C4-2B (cell line): ENCODE measurements at regions not wholly inside any gene's neighbourhood (a gene's known extent, or its start where the extent isn't known, plus 50 kb on each side); places are given as distances from the start of the nearest gene placed in this dataset.

Experiments used
- ZFX ChIP-seq: fragments of 450-650 bp; IDR thresholded peaks from 2 replicates; pipeline ENCODE4 v1.6.1; 2017
- TF ChIP-seq, protein P1 (sequence below): fragments of 450-650 bp; conservative IDR thresholded peaks from 2 replicates; pipeline ENCODE4 v1.5.1; 2017; ENCODE audit warnings: mild to moderate bottlenecking

DNA sequence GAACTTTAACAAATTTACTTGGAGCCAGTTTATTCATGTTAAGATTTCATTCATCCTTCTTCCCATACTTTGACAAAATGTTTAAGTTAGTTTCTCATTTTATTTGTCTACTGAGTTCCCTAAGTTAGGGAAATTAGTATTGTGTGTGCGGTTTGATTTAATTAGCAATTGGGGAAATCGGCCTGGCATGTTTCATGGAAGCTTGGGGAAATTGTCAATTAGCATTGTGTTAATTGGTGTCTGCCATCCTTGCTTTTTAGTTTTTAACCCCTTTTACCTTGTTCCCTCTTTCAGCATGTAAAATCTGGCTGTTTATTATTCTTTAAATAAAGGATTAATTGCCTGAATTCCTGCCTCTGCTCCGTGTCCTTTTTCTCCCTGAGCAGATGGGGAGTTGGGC, 279.6 kb downstream of the BCL11A start:
- TF ChIP-seq, protein P1, sequence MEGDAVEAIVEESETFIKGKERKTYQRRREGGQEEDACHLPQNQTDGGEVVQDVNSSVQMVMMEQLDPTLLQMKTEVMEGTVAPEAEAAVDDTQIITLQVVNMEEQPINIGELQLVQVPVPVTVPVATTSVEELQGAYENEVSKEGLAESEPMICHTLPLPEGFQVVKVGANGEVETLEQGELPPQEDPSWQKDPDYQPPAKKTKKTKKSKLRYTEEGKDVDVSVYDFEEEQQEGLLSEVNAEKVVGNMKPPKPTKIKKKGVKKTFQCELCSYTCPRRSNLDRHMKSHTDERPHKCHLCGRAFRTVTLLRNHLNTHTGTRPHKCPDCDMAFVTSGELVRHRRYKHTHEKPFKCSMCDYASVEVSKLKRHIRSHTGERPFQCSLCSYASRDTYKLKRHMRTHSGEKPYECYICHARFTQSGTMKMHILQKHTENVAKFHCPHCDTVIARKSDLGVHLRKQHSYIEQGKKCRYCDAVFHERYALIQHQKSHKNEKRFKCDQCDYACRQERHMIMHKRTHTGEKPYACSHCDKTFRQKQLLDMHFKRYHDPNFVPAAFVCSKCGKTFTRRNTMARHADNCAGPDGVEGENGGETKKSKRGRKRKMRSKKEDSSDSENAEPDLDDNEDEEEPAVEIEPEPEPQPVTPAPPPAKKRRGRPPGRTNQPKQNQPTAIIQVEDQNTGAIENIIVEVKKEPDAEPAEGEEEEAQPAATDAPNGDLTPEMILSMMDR, result no peak
- TF ChIP-seq ZFX, result no peak
